Activated CD4-positive, alpha-beta T cell treated with anti-CD3 and anti-CD28 coated beads for 36 hours (primary cell): ENCODE measurements at regions not wholly inside any gene's neighbourhood (a gene's known extent, or its start where the extent isn't known, plus 50 kb on each side); places are given as distances from the start of the nearest gene placed in this dataset.

Source experiments
- ATAC-seq: fragments of 200-7000 bp; cut with Tn5 transposase; one replicate; pipeline ENCODE4 v1.10.0; 2021; ENCODE audit warnings: mild to moderate bottlenecking, moderate library complexity
- CTCF ChIA-PET: fragments of 350-600 bp; sonication (Branson Sonifier 250); formaldehyde crosslinking; loops from one replicate; lab custom pipeline; 2021; ENCODE audit warnings: antibody characterized with exemption; lab: Charles Lee
- POLR2A ChIA-PET: fragments of 350-600 bp; sonication (Branson Sonifier 250); formaldehyde crosslinking; loops from one replicate; lab custom pipeline; 2021; ENCODE audit warnings: antibody characterized with exemption, inconsistent platforms; lab: Charles Lee
- DNase-seq: peaks from one replicate; pipeline ENCODE4 v3.0.0-alpha.2; 2020
- H3K27ac Mint-ChIP-seq: one replicate; pipeline ENCODE4 v1.8.0; 2021; ENCODE audit warnings: mixed read lengths
- H3K27me3 Mint-ChIP-seq: one replicate; pipeline ENCODE4 v1.8.0; 2021; ENCODE audit warnings: mixed read lengths
- H3K36me3 Mint-ChIP-seq: one replicate; pipeline ENCODE4 v1.8.0; 2021; ENCODE audit warnings: low read depth, mixed read lengths
- H3K4me1 Mint-ChIP-seq: one replicate; pipeline ENCODE4 v1.8.0; 2021; ENCODE audit warnings: mixed read lengths
- H3K4me3 Mint-ChIP-seq: one replicate; pipeline ENCODE4 v1.8.0; 2021; ENCODE audit warnings: mild to moderate bottlenecking, moderate library complexity, mixed read lengths
- H3K9me3 Mint-ChIP-seq: one replicate; pipeline ENCODE4 v1.8.0; 2021; ENCODE audit warnings: low read depth, mixed read lengths
- intact Hi-C, 2 experiments: fragments of 100-400 bp; cut with DNase I in 1 of 2; cut with micrococcal nuclease in 1 of 2; formaldehyde crosslinking; loops; one replicate each; pipeline versions ENCODE4 v1.14.2 to v1.15.1; 2022 to 2024; cut with DNase I, micrococcal nuclease

GRCh38 chrX:117301086-117301485 lies 815.5 kb downstream of the KLHL13 start:
- H3K36me3 Mint-ChIP-seq, result no peaks in the 10 kb centered on the region

DNA sequence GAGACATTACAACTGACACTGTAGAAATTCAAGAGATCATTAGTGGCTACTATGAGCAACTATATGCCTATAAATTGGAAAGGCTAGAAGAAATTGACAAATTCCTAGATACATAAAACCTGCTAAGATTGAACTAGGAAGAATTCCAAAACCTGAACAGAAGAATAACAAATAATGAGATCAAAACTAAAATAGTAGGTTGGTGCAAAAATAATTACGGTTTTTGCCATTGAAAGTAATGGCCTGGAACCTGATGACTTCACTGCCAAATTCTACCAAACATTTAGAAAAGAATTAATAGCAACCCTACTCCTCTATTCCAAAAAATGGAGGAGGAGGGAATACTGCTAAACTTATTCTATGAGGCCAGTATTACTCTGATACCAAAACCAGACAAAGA lies 824.9 kb downstream of the KLHL13 start:
- H3K4me1 Mint-ChIP-seq, result no peaks in the 10 kb centered on the region
- intact Hi-C loops, result no loop called here
- no peak overlapping the region for H3K27ac Mint-ChIP-seq
- H3K9me3 Mint-ChIP-seq, result peaks cover 3% of the 10 kb centered on the region
- no peaks in the 10 kb centered on the region for H3K27me3 Mint-ChIP-seq
- no peak for DNase-seq
- POLR2A ChIA-PET, result no interaction called here
- no peak for ATAC-seq
- no peak overlapping the region for H3K4me3 Mint-ChIP-seq
- CTCF ChIA-PET, result no interaction called here
- H3K36me3 Mint-ChIP-seq, result no peaks in the 10 kb centered on the region

More at GRCh38 chrX:117301086-117301485, 815.5 kb downstream of the KLHL13 start:
- intact Hi-C loops, result no loop called here
- H3K27me3 Mint-ChIP-seq, result no peaks in the 10 kb centered on the region
- H3K27ac Mint-ChIP-seq, result no peak overlapping the region
- H3K9me3 Mint-ChIP-seq, result no peaks in the 10 kb centered on the region
- POLR2A ChIA-PET, result no interaction called here
- H3K4me3 Mint-ChIP-seq, result no peak overlapping the region
- no peaks in the 10 kb centered on the region for H3K4me1 Mint-ChIP-seq
- DNase-seq (no peak), ATAC-seq (no peak)
- CTCF ChIA-PET, result interaction anchor here (0.6 kb wide), 1 partner anchor 25 kb away, joined by 3 read pairs; no protein-coding TSS in a partner anchor

DNA sequence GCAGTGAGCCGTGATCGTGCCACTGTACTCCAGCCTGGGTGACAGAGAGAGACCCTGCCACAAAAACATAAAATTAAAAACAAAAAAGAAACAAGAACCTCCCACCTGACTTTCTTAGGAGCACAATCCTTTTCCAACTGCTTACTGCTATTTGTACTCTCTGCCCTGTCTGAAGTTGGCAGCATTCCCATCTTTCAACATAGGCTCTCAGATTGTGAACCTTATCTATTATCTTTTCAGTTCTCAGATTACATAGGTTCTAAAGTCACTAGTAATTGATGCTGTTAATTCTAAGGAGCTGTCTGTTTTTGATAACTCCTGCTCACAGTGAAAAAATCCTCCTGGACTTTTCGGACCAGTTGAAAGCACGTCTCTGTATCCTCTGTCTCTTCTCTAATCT lies 812.2 kb upstream of the CT83 start:
- Mint-ChIP-seq H3K27me3 (no peaks in the 10 kb centered on the region), H3K9me3 (peaks cover 3% of the 10 kb centered on the region), H3K36me3 (no peaks in the 10 kb centered on the region), H3K27ac (no peak overlapping the region), H3K4me1 (no peaks in the 10 kb centered on the region), H3K4me3 (no peak overlapping the region)
- ATAC-seq (no peak), DNase-seq (no peak)
- CTCF ChIA-PET, result no interaction called here
- intact Hi-C loops, result no loop called here
- POLR2A ChIA-PET, result no interaction called here
